ENCODE measurements at regions not wholly inside any gene's neighbourhood (a gene's known extent, or its start where the extent isn't known, plus 50 kb on each side); places are given as distances from the start of the nearest gene placed in this dataset.

GRCh38 chr10:4509405-4509804 is 316.6 kb upstream of the AKR1E2 start:
- TF ChIP-seq CTCF (IDR thresholded peaks at IDR 0.05; ENCODE audit: insufficient read depth, low read depth, low read length) (no peak), EZH2 (IDR thresholded peaks at IDR 0.05; ENCODE audit: insufficient read depth, low read length) (no peak)
